H9 (cell line): ENCODE measurements at regions not wholly inside any gene's neighbourhood (a gene's known extent, or its start where the extent isn't known, plus 50 kb on each side); places are given as distances from the start of the nearest gene placed in this dataset.

ENCODE experiments used
- DNase-seq: peaks from one replicate; pipeline ENCODE4 v3.0.0-alpha.2; 2017
- H2AFZ ChIP-seq: one replicate; pipeline ENCODE4 v1.6.1; 2013; ENCODE audit warnings: mild to moderate bottlenecking, low read length, control low read depth, moderate library complexity
- H2AK5ac ChIP-seq: 2 replicates; pipeline ENCODE4 v1.6.1; 2013; ENCODE audit warnings: low read length, control low read depth, mixed read lengths; ENCODE audit not compliant: insufficient read length
- H2BK120ac ChIP-seq: one replicate; pipeline ENCODE4 v1.6.1; 2013; ENCODE audit warnings: low read depth, mild to moderate bottlenecking, low read length, control low read depth, inconsistent platforms; ENCODE audit not compliant: poor library complexity, severe bottlenecking
- H2BK12ac ChIP-seq: 2 replicates; pipeline ENCODE4 v1.6.1; 2013; ENCODE audit warnings: low read length, control low read depth, mixed read lengths, low read depth; ENCODE audit not compliant: insufficient read length
- H2BK15ac ChIP-seq: 2 replicates; pipeline ENCODE4 v1.6.1; 2013; ENCODE audit warnings: low read depth, low read length, control low read depth
- H2BK20ac ChIP-seq: one replicate; pipeline ENCODE4 v1.6.1; 2013; ENCODE audit warnings: low read depth, mild to moderate bottlenecking, low read length, control low read depth, inconsistent platforms; ENCODE audit not compliant: poor library complexity, severe bottlenecking
- H2BK5ac ChIP-seq: 2 replicates; pipeline ENCODE4 v1.6.1; 2013; ENCODE audit warnings: low read length, control low read depth, mixed read lengths; ENCODE audit not compliant: insufficient read length
- H3K14ac ChIP-seq: 2 replicates; pipeline ENCODE4 v1.6.1; 2013; ENCODE audit warnings: low read length, control low read depth; ENCODE audit not compliant: insufficient read depth
- H3K18ac ChIP-seq: 2 replicates; pipeline ENCODE4 v1.6.1; 2013; ENCODE audit warnings: low read depth, mild to moderate bottlenecking, mixed read lengths, low read length, control low read depth; ENCODE audit not compliant: insufficient read length
- H3K23ac ChIP-seq: 2 replicates; pipeline ENCODE4 v1.6.1; 2013; ENCODE audit warnings: low read length, control low read depth, mixed read lengths, low read depth; ENCODE audit not compliant: insufficient read length
- H3K23me2 ChIP-seq: 2 replicates; pipeline ENCODE4 v1.6.1; 2013; ENCODE audit warnings: low read depth, mild to moderate bottlenecking, mixed read lengths, low read length, control low read depth; ENCODE audit not compliant: insufficient read length, poor library complexity, severe bottlenecking
- H3K27ac ChIP-seq: 2 replicates; pipeline ENCODE4 v1.5.1; 2013; ENCODE audit warnings: low read length, control low read depth, mixed read lengths, low read depth; ENCODE audit not compliant: insufficient read length
- H3K27me3 ChIP-seq: 2 replicates; pipeline ENCODE4 v1.6.1; 2013; ENCODE audit warnings: low read length, control low read depth, inconsistent platforms; ENCODE audit not compliant: insufficient read depth
- H3K4ac ChIP-seq: 2 replicates; pipeline ENCODE4 v1.6.1; 2013; ENCODE audit warnings: low read depth, mild to moderate bottlenecking, control low read depth, inconsistent platforms, low read length, moderate library complexity
- H3K4me1 ChIP-seq: 2 replicates; pipeline ENCODE4 v1.6.1; 2013; ENCODE audit warnings: low read length, control low read depth, inconsistent platforms; ENCODE audit not compliant: insufficient read depth
- H3K4me2 ChIP-seq: 2 replicates; pipeline ENCODE4 v1.6.1; 2013; ENCODE audit warnings: low read length, control low read depth, mixed read lengths; ENCODE audit not compliant: insufficient read length, insufficient read depth
- H3K56ac ChIP-seq: 2 replicates; pipeline ENCODE4 v1.6.1; 2013; ENCODE audit warnings: low read depth, mild to moderate bottlenecking, mixed read lengths, low read length, control low read depth; ENCODE audit not compliant: insufficient read length
- H3K79me1 ChIP-seq: 2 replicates; pipeline ENCODE4 v1.6.1; 2013; ENCODE audit warnings: low read depth, mild to moderate bottlenecking, moderate library complexity, low read length, control low read depth, inconsistent platforms; ENCODE audit not compliant: insufficient read depth, poor library complexity, severe bottlenecking
- H3K79me2 ChIP-seq: 2 replicates; pipeline ENCODE4 v1.6.1; 2013; ENCODE audit warnings: low read length, control low read depth, inconsistent platforms; ENCODE audit not compliant: insufficient read depth
- H3K9ac ChIP-seq: 2 replicates; pipeline ENCODE4 v1.6.1; 2013; ENCODE audit warnings: low read length, control low read depth, mixed read lengths; ENCODE audit not compliant: insufficient read length; ENCODE audit errors: extremely low read depth
- H3K9me3 ChIP-seq: one replicate; pipeline ENCODE4 v1.6.1; 2013; ENCODE audit warnings: low read depth, low read length, inconsistent platforms; ENCODE audit not compliant: control insufficient read depth
- H3T11ph ChIP-seq: one replicate; pipeline ENCODE4 v1.6.1; 2013; ENCODE audit warnings: mild to moderate bottlenecking, low read length, control low read depth, inconsistent platforms
- H4K20me1 ChIP-seq: one replicate; pipeline ENCODE4 v1.6.1; 2013; ENCODE audit not compliant: control insufficient read depth, insufficient read length, insufficient read depth
- H4K5ac ChIP-seq: 2 replicates; pipeline ENCODE4 v1.6.1; 2013; ENCODE audit warnings: low read depth, mild to moderate bottlenecking, mixed read lengths, low read length, control low read depth; ENCODE audit not compliant: insufficient read length
- H4K8ac ChIP-seq: replicated peaks from 2 replicates; pipeline ENCODE4 v1.6.1; 2013; ENCODE audit warnings: low read length, control low read depth, mixed read lengths, low read depth; ENCODE audit not compliant: insufficient read length
- H4K91ac ChIP-seq: 2 replicates; pipeline ENCODE4 v1.6.1; 2013; ENCODE audit warnings: low read depth, mild to moderate bottlenecking, moderate library complexity, mixed read lengths, low read length, control low read depth; ENCODE audit not compliant: insufficient read length
- H3K27ac Mint-ChIP-seq, 3 experiments: 2 replicates in 2 of 3; 3 replicates in 1 of 3; pipeline ENCODE4 v1.8.0; 2020 to 2021; ENCODE audit warnings: mixed read lengths in 3 of 3, mild to moderate bottlenecking in 1 of 3, moderate library complexity in 1 of 3
- H3K27me3 Mint-ChIP-seq: 2 replicates; pipeline ENCODE4 v1.8.0; 2021; ENCODE audit warnings: low read depth, mild to moderate bottlenecking, moderate library complexity, mixed read lengths
- H3K36me3 Mint-ChIP-seq, 3 experiments: 2 replicates in 2 of 3; 3 replicates in 1 of 3; pipeline ENCODE4 v1.8.0; 2020 to 2021; ENCODE audit warnings: low read depth in 3 of 3, mixed read lengths in 3 of 3; ENCODE audit not compliant: insufficient read depth in 1 of 3
- H3K4me1 Mint-ChIP-seq, 2 experiments: 2 replicates each; pipeline ENCODE4 v1.8.0; 2020; ENCODE audit warnings: mixed read lengths in 2 of 2
- H3K4me3 Mint-ChIP-seq, 2 experiments: 2 replicates in 1 of 2; 3 replicates in 1 of 2; pipeline ENCODE4 v1.8.0; 2020 to 2021; ENCODE audit warnings: mild to moderate bottlenecking in 2 of 2, mixed read lengths in 2 of 2, moderate library complexity in 1 of 2
- H3K9me3 Mint-ChIP-seq, 2 experiments: 2 replicates in 1 of 2; 3 replicates in 1 of 2; pipeline ENCODE4 v1.8.0; 2020; ENCODE audit warnings: mild to moderate bottlenecking in 2 of 2, mixed read lengths in 2 of 2, moderate library complexity in 1 of 2
- CTCF ChIP-seq: fragments of 200-600 bp; sonication (generic); conservative IDR thresholded peaks from 3 replicates; pipeline ENCODE4 v1.8.0; 2021; ENCODE audit warnings: antibody characterized with exemption, mild to moderate bottlenecking
- WGBS: extraction: QIAGEN DNeasy Blood & Tissue Kit; methylation state at CpG from one replicate; pipeline ENCODE4 v1.1.7; 2013; ENCODE audit warnings: missing lambda C conversion rate, low lambda C conversion rate, mixed read lengths; ENCODE audit not compliant: insufficient read length; ENCODE audit errors: extremely low coverage; 5-methylcytosine and 5-hydroxymethylcytosine counted together

DNA sequence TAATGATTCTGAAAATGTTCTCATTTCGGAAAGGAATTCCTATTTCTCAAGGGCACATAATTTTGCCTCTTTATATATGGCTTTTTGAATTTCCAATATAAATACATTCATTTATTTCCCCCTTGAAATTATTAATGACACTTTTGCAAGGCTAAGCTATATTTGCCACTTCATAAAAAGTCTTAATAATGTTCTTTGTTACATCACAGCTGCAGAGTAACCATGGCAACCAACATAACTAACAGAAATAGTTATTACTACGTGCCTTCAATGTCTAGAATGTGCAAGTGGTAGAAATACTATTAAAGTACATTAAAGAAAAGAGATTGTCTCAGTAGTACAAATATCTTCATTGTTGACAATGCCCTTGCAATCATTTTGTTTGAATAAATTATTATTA, 471.8 kb downstream of the C3orf38 start:
- Histone ChIP-seq H3K4ac (no peak overlapping the region), H3K9me3 (no peaks in the 10 kb centered on the region), H4K5ac (no peak overlapping the region), H3K4me2 (no peak overlapping the region), H3K27ac (no peak overlapping the region), H3K56ac (no peak overlapping the region), H3K14ac (no peak overlapping the region), H4K8ac (no peak overlapping the region), H3K18ac (no peak overlapping the region), H3T11ph (no peak overlapping the region), H2BK12ac (no peak overlapping the region), H3K9ac (no peak overlapping the region), H3K79me2 (no peaks in the 10 kb centered on the region), H3K27me3 (no peaks in the 10 kb centered on the region), H3K23ac (no peak overlapping the region), H4K91ac (no peak overlapping the region), H2AK5ac (no peak overlapping the region), H3K79me1 (no peaks in the 10 kb centered on the region), H2BK15ac (no peak overlapping the region), H2AFZ (no peak overlapping the region), H3K23me2 (no peaks in the 10 kb centered on the region), H4K20me1 (no peaks in the 10 kb centered on the region), H2BK120ac (no peak overlapping the region), H2BK5ac (no peak overlapping the region), H3K4me1 (no peaks in the 10 kb centered on the region), H2BK20ac (no peak overlapping the region)
- H3K36me3 Mint-ChIP-seq, result no peaks in the 10 kb centered on the region
- no peak for TF ChIP-seq CTCF
- DNase-seq, result no peak
- H3K27ac Mint-ChIP-seq, result no peak overlapping the region
- H3K4me1 Mint-ChIP-seq, result peaks cover 3 to 8% of the 10 kb centered on the region in 2 experiments
- H3K4me3 Mint-ChIP-seq, result no peak overlapping the region
- WGBS, result no CpG with 5 or more reads among the region's 2 CpGs
- H3K9me3 Mint-ChIP-seq, result no peaks in the 10 kb centered on the region
- no peaks in the 10 kb centered on the region for H3K27me3 Mint-ChIP-seq
